GM19025 (cell line): ENCODE measurements at regions not wholly inside any gene's neighbourhood (a gene's known extent, or its start where the extent isn't known, plus 50 kb on each side); places are given as distances from the start of the nearest gene placed in this dataset.
"Not testable (repeated sequence)": the region's sequence is repeated elsewhere in the genome, so short reads cannot be mapped to it uniquely, and the experiment has no call there.

Experiments used
- ATAC-seq: cut with Tn5 transposase; IDR thresholded peaks from one replicate; pipeline ENCODE4 v1.9.1; 2021; ENCODE audit warnings: mild to moderate bottlenecking, low read depth, moderate library complexity; ENCODE audit not compliant: unreplicated experiment

DNA sequence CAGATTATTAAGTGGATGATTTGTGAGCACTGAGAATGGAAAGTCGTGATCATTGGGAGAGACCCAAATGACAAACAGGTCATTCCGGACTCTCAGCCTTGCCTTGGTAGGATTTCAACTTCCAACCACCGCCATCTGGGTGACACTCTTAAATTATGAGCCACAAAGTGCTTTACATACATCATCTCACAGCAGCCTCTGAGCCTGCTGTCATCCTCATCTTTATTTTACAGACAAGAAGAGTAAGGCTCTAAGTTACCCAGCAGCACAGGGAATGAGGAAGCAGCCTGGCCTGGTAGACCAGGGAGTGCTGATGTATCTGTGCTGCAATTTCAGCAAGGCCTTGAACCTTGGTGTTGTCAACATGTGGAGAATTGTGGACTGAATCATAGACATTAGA lies 105.8 kb upstream of the TRIM2 start:
- no peak for ATAC-seq

- no peak for ATAC-seq
Measured at GRCh38 chr4:153099391-153100140, 104.7 kb upstream of the TRIM2 start.

DNA sequence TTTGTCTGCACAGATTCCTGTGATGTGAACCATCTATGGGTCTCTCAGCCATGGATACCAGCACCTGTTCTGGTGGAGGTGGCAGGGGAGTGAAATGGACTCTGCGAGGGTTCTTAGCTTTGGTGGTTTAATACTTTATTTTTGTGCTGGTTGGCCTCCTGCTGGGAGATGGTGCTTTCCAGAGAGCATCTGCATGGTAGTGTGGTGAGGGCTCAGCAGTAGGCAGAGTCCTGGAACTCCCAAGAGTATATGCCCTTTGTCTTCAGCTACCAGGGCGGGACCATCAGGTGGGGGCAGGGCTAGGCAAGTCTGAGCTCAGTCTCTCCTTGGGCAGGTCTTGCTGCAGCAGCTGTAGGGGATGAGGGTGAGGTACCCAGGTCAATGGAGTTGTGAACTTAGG lies 97.5 kb upstream of the TRIM2 start:
- ATAC-seq: not testable (repeated sequence)

GRCh38 chr4:153107246-153107645 lies 97.0 kb upstream of the TRIM2 start:
- ATAC-seq: no peak

- no peak for ATAC-seq
Measured at GRCh38 chr4:153109296-153109849, 94.9 kb upstream of the TRIM2 start.

GRCh38 chr4:153110739-153111138 lies 93.5 kb upstream of the TRIM2 start:
- no peak for ATAC-seq

DNA sequence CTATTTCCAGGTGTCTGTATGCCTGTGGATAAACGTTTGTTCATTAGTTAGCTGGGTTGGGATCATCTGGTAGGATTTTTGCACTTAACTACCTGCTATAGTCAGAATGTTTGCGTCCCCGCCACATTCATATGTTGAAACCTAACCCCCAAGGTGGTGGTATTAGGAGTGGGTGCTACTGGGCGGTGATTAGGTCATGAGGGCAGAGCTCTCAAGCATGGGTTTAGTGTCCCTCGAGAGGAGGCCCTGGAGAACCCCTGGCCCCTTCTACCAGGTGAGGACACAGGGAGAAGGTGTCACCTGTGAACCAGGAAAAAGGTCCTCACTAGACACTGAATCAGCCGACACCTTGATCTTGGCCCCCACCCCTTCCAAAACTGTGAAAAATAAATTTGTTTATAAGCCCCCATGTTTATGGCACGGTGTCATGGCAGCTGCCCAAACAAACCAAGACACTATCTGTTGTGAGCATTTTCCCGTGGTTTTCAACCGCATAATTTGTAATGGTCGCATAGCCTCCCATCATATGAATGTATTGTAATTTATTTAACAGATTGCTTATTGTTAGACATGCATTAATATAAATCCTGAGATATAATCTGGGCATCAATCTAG lies 92.7 kb upstream of the TRIM2 start:
- no peak for ATAC-seq

DNA sequence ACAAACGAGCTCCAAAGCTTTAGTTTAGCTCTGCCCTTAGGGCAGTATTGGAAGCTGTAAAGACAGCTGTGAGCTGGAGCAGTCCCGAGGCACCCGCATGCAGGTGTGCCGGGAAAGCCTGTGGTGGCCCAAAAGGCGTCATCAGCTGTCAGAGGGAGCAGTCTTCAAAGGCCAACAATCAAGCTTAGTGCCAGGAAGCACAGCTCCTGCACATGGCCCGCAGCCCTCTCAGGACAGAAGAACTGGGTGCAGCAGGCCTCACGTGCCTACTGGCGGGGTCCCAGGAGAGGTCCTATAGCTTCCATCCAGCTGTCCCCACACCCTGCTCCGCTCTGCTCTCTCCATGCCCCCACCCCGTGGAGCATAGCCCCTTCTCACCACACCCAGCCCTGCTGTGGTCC lies 92.2 kb upstream of the TRIM2 start:
- ATAC-seq: no peak

GRCh38 chr4:153113061-153113837 lies 91.0 kb upstream of the TRIM2 start:
- ATAC-seq: no peak

GRCh38 chr4:153113838-153114105 lies 90.5 kb upstream of the TRIM2 start:
- ATAC-seq: no peak

- ATAC-seq: no peak
Measured at GRCh38 chr4:153114771-153115321, 89.4 kb upstream of the TRIM2 start.

GRCh38 chr4:153115322-153116290 lies 88.6 kb upstream of the TRIM2 start:
- peak; percentile 82 for ATAC-seq

- no peak for ATAC-seq
Measured at GRCh38 chr4:153116291-153116680, 88.0 kb upstream of the TRIM2 start.

DNA sequence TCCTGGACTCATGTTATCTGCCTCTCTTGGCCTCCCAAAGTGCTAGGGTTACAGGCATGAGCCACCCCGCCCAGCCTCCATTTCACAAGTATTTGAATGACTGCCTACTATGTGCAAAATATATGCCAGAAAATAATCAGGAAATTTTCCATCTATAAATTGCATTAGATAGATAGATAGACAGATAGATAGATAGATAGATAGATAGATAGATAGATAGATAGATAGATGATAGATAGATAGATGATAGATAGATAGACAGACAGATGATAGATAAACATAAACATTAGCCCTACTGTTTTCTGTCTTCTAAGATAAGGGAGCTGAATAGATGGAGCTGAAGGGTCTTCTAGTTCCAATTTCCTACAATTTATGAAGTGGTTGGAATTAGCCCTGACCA lies 87.4 kb upstream of the TRIM2 start:
- ATAC-seq: no peak

GRCh38 chr4:153117554-153117953 lies 86.7 kb upstream of the TRIM2 start:
- ATAC-seq: no peak

- ATAC-seq: no peak
Measured at GRCh38 chr4:153119626-153120025, 84.6 kb upstream of the TRIM2 start.

- ATAC-seq: no peak
Measured at GRCh38 chr4:153120235-153120634, 84.0 kb upstream of the TRIM2 start.

DNA sequence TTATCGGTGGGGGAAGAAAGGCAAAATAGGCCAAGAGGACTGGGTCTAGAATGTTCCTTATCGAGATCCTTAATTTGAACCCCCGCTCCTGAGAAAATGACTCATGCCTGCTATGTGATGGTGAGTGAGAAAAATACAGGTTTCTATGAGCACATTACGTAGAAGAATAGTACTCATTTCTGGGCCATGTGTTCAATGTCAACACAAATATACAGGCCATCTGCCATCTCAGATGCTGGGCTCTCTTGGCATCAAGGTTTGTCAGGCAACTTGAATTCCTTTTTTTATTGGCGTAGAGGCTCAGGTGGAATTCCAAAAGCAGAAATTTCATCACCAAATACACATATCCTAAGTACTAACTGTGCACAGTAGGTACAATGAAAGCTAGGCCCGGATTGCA lies 81.4 kb upstream of the TRIM2 start:
- ATAC-seq: no peak

GRCh38 chr4:153126137-153126536 lies 78.1 kb upstream of the TRIM2 start:
- ATAC-seq: no peak
